Amniotic stem cell (primary cell): ENCODE measurements at regions not wholly inside any gene's neighbourhood (a gene's known extent, or its start where the extent isn't known, plus 50 kb on each side); places are given as distances from the start of the nearest gene placed in this dataset.
"Not testable (repeated sequence)": the region's sequence is repeated elsewhere in the genome, so short reads cannot be mapped to it uniquely, and the experiment has no call there.

Experiments used
- DNase-seq: peaks from one replicate; lab custom pipeline; 2025; lab: John Stamatoyannopoulos, UW

DNA sequence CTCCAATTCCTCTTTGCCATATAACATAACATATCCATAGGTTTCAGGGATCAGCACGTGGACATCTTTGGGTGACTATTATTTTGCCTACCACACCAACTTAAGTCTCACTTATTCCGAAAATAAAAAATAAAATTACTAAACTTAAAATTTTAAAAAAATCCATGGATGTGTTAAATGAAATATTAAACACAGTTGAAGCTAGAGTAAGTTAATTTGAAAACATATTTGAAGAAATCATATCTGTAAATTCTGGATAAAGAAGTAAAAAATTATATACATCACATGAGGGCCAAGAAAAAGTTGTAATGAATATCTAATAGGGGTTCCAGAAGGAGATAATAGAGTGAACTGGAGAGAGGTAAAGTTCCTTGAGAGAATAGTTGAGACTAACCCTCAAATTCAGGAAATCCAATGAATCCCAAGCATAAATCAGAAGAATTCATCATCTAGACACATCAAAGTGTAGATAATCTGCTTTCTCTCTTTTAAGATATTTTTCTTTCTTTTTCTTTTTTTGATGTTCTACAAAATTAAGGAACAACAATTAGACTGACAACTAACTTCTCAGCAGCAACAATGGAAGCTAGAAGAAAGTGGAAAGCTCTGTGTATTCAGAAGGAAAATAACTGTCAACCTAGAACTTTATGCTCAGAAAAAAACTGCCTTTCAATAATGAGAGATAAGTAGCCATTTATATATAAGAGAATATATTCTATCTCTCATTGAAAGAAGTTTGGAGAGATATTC, 147.4 kb downstream of the ABHD5 start:
- DNase-seq = no peak

DNA sequence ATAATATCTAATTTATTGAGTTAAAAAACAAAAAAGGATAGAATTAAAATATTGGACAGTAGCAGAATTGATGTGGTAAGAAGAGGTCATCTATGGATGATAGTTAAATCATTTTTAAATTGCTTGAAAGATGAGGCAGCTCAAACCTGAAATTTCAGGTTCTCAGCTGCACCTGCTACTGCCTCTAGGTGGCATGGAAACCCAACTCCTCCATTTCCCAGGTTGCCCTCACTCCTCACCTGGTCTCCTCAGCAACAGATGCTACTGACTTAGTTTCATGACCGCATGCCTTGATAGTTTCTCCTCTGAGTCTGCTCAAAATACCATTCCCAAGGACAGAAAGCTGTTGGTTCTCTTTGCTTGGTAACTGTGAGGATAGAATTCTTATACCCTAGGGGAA, 148.1 kb downstream of the ABHD5 start:
- DNase-seq = no peak

DNA sequence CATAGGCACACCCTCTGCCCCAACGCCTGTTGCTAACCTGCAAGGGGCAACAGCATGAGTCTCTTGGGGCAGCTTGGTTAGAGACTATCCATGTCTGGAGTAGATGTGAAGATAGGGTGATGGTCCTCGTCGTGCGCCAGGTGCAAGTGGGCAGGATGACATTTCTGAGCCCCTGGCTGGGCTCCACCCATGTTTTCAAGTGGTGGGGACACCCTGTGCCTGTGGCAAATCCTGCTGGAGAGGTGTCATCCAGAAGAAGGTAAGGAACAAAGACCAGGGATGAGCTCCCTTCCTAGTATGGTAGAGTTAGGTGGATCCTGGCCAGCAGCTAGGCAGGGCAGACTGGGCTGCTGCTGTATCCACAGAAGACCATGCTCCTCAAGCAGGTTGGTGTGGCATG, 152.6 kb downstream of the ABHD5 start:
- no peak for DNase-seq

DNA sequence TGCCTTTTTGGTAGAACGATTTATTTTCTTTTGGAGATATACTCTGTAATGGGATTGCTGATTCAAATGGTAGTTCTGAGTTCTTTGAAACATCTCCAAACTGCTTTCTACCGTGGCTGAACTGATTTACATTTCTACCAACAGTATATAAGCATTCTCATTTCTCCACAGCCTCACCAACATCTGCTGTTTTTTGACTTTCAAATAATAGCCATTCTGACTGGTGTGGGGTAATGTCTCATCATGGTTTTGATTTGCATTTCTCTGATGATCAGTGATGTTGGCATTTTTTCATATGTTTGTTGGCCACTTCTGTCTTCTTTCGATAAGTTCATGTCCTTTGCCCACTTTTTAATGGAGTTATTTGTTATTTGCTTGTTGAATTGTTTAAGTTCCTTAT, 154.0 kb downstream of the ABHD5 start:
- no peak for DNase-seq

DNA sequence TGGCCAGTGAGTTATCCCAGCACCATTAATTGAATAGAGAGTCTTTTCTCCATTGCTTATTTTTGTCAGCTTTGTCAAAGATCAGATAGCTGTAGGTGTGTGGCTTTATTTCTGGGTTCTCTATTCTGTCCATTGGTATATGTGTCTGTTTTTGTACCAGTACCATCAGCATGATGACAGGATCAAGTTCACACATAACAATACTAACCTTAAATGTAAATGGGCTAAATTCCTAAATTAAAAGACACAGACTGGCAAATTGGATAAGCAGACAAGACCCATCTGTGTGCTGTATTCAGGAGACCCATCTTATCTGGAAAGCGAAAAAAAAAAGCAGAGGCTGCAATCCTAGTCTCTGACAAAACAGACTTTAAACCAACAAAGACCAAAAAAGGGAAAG, 154.8 kb downstream of the ABHD5 start:
- DNase-seq = not testable (repeated sequence)

DNA sequence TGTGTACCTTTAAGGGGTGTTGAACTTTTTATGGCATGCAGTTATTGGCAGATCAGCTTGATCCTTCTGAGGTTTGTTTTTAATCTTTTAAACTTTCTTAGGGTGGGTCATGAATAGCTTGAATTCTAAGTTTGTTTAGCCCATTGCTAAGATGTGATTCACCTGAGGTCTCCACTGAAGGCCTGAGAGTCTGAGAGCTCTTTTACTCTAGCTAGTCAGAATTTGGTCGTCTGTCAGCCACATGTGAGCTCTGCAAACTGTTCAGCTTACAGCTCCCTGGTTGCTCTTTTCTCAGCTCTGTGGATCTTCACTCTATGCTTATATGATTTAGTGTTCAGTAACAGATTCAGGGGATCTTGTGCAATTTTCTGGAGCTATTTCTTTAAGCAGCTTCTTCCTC, 161.3 kb downstream of the ABHD5 start:
- DNase-seq = peak; percentile 44

DNA sequence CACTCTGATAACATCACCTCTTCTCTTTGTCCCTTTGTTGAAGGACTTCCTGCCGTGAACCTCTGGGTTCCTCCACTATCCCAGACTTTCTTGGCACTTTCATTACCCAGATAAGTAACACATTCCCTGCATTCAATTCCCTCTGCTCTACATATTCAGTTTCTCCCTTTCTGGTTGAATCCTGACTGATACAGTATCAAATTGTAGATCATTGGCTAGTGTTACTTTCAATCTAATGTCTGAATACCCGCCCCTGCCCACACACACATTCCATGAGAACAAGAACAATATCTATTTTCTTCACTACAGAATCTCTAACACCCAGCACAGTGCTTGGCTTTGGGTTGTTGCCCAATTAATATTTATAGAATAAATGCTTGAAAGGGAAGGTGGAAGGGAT, 163.5 kb downstream of the ABHD5 start:
- no peak for DNase-seq

DNA sequence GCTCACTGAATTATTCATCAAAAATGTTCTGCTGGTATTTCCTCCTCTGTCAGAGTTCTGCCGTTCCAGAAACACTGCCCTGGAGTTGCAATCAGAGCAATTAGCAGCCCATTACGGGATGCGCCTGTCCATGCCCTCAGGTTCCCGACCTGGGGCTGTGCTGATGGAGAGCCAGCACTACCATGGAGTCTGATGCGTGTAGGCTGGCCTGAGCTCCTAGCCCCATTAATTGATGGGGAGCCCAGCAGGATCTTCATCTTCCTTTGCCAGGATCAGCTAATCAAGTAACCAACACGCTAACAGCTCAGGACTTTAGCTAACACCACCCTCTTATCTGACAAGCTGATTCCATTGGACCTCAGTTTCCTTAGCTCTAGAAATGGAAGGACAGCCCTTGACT, 164.2 kb downstream of the ABHD5 start:
- DNase-seq = no peak

DNA sequence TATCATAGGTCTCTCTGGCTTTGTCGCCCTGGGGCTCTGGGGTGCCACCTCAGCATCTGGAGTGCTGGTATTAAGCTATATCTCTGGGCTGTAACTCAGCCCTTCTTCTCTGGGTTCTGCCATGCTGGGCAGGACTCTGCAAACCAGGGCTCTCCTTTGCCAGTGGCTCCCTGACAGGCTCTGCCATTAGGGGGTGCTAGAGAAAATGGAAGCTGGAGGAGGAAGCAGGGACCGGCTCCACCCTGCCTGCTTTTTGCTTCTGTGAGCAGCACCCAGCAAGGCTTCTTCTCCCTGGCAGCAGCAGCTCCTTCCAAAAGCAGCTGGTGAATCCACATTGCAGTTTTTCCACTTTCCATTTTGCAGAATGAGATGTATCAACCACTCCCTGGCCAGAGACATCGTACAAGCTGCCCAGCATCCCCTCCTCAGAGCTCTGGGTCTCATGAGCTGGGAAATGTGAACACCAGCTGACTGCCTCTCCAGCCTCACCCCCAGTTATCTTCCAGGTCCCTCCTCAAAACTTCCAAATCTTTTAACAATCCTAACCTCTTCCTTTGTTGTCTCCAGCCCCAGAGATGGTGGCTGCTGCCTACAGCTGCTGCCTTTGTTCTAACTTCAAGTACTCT, 165.0 kb downstream of the ABHD5 start:
- peak; percentile 26 for DNase-seq

DNA sequence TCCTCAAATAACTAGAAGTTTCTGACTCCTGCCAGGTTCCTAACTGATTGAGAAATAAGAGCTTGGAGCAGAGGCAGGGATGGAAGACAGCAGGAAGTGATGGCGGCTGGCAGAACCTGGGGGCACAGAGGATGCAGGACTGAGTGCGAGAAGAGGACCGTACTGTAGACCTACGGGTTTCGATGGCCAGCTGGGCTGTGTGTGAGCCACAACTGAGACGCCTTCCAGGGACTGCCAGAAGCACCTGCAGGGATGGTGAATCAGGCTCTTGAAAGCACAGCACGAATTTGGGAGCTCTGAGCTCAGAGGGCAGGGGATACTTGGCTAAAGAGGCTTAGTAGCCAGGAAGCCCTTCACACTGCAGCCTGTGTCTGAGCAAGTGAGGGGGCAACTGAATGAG, 165.6 kb downstream of the ABHD5 start:
- DNase-seq = no peak

DNA sequence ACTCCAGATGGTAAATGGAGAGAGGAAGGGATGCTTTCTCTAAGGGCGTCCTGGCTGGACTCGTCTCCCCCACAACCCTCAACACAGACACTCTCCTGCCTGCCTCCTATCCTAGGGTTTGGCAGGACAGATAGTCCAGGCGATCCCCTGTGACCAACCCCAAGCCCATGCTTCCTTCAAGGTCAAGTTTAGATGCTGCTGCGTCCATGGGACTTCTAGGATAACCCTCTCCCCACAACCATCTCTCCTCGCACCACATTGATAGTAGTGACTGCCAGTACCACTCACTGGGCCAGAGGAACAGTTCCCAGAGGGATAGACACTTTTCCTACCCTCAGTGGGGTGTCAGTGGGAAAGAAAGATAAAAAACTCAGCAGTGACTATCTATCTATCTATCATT, 166.0 kb downstream of the ABHD5 start:
- no peak for DNase-seq

DNA sequence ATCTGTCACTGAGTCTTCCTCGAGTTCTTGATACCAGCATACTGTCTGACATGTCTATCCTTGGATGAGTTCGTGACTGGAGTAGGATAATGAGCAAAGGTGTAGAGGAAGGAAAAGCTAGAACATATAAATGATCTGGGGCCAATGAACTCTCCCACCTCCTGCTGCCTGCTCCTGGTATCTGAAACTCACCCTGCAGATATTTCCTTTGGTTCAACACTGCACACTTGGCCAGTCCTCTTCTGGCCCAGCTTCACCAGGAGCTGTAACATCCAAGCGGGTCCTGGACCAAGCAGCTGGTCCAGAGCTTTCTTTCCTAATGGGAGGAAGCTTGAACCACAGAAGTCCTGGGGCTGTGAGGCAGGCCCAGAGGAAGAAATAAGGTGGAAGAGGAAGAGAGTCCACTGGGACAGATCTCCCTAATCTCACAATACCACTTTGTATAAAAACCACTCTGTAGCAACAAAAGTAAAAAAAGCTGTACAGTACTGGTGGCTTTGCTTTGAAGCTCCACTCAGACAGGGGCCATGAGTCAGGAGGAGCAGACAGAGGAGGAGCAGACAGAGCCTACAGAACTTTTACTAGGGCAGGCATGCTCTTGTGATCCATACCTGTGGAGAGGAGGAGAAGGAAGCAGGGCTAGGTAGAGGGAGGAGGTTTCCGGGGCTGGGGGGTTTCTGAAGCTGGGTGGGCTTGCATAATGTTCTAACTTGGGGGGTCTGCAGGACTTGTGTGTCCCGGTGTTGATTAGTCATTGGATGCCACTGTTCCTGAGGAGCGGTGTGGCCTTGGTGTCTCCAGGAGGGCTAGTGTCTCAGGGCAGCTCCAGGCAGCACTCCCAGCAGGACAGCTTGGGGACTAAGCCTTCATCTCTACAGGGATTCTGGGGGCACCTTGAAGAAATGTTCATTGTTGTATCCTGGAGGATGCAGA, 166.9 kb downstream of the ABHD5 start:
- DNase-seq = no peak

DNA sequence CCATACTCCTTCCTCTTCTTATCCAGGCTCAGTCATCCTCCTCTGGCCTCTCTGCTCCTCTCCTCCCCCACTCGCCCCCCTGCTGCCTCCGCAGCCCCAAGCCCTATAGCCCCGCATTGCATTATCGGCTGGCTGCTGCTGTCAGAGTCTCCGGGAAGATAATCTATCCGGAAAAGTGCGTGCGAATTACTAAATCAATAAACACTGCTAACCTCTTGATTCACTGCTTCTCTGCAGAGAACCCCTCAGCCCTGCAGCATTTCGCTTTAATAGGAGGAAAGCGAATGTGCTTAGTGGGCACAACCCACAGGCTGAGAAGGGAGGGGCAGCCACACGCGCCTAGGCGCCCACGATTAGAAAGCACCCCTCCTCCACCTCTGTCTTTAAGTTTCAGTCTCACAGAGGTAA, 167.6 kb downstream of the ABHD5 start:
- no peak for DNase-seq

DNA sequence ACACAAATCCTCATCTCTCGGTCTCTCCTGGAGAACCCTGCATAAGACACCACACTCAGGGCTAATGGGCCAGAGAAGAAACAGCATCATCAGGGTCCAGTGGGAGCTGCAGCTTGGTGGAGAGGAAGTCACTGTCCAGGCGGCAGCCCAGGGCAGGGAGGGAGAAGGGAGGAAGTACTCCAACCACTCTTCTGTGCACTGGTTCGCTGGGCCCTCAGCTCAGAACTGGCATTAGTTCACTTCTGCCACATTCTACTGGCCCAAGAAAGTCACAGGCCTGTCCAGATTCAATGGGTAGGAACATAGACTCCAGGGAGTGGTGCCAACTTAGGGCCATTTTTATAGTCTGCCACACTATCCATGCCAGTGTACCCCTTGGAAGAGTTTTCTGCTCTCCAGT, 169.0 kb downstream of the ABHD5 start:
- DNase-seq = no peak

DNA sequence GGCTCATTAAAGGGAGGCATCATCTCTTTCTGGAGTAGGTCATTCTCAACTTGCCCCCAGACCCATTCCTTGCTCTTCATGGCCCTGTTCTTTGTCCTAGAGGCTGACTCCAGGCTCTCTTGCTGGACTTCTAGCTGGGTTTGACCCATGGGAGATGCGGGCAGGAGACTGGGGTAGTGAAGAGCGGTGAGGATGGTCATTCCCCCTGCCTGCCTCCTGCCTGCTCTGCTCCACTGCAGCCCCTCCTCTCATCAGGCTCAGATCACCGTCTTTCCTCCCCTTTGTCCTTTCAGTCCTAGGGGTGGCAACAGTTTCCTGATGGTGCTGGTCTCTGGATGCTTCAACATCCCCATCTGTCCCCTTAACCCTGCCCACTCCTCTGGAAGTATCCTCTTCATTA, 170.9 kb downstream of the ABHD5 start:
- DNase-seq = no peak

DNA sequence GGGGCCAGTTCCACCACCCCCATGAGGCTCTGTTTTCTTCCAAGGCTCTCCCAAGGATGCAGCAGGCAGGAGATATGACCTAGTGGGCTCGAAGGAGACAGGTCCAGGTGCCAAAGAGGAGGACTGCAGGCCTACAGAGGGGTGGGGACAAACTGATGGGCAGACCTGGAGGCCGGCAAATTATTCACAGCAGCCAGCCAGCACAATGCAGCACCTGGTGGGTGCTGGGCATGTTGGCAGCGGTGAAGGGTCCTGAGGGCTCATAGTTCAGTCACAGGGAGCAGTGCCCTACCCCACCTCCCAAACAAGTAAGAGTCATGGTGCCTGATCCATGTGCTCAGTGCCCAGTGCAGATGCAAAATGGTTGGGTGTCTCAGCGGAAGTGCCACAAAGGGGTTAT, 171.7 kb downstream of the ABHD5 start:
- DNase-seq = no peak

DNA sequence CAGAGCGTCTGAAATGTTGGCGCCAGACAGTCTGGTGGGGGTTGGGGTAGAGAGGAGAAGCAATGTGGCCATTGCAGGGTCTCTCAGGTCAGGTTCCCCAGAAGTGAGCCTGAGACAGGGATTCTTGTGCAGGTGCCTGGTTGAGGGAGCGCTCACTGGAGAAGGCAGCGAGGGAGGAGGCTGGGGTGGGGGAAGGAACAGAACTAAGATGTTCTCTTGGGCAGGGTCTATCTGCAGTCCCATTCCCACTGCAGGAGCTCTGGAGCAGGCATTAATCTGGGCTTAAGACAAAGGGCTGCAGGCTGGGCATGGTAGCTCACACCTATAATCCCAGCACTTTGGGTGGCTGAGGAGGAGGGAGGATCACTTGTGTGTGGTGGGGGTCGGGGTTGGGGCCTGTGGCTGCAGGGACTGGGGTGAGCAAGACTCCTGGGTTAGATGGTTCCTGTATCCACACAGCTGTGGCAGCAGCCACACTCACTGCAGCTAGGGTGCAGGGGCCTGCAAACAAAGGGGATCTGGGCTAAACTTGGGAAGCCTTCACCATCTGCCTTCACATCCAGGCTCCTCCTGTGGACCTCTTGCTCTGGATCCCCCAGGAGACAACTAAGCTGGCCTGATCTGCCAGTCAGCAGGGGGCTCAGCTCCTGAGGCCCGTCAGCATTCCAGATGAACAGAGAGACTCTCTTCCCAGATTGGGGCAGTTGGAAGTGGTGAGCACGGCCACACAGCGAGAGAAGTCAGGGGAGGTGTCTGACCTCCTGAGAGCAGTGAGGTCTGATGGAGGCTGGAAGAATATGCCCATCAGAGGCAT, 172.5 kb downstream of the ABHD5 start:
- no peak for DNase-seq

DNA sequence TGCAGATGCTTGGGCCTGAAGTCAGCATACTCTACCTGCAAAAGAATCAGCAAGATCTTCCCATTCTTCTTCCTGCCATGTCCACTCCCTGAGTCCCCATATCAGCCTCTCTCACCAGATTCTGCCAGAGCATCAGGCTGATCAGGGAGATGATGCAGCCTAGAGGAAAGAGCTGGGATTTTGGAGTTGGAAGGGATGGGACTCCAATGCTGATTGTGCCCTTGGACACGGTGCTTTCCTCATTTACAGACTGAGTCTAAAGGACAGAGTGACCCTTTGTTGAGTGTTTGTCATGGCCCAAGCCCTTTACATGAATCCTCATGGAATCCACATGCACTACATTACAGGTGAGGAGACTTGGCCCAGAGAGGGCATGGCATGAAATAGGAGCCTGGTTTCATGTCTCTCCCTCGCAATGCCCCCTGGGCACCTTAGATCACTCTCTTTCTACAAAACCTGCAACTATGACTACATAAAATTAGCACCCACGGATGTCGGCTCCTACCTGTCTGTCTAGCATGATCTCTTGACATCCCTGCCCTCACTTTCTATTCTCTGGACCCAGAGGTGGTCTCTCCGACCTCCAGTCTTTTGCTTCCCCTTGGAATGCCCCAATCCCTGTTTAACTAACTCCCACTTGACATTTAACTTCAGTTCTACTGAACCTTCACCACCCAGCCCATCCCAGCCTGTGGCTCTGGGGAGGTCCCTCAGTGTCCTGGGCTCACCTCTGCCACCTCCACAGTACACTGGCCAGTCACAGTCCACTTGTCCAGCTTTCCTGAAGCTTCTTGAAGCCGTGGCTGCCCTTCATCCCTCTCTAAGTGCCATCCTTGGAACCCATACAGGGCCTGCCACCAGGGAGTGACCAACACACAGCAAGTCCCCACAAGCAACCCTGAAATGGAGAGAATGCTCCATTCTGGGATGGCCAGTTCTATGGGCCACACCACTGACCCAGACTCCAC, 173.5 kb downstream of the ABHD5 start:
- no peak for DNase-seq

DNA sequence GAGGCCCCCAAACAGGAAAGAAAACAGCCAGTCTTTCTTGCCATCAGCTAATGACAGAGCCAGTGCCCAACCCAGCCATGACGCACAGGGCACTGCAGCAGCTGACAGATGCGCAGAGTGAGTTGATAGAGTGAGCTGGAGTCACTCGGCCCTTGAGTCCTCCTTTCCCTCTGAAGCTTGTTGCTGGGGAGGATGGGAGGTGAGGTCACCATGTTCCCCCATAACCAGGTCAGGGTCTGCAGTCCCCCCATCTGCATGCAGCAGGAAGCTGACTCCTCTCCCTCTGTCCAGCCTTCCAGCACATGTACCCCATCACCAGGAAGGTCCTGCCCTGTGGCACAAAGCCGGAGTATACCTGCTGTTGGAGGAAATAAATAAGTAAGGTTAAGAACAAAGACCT, 174.6 kb downstream of the ABHD5 start:
- DNase-seq = no peak

DNA sequence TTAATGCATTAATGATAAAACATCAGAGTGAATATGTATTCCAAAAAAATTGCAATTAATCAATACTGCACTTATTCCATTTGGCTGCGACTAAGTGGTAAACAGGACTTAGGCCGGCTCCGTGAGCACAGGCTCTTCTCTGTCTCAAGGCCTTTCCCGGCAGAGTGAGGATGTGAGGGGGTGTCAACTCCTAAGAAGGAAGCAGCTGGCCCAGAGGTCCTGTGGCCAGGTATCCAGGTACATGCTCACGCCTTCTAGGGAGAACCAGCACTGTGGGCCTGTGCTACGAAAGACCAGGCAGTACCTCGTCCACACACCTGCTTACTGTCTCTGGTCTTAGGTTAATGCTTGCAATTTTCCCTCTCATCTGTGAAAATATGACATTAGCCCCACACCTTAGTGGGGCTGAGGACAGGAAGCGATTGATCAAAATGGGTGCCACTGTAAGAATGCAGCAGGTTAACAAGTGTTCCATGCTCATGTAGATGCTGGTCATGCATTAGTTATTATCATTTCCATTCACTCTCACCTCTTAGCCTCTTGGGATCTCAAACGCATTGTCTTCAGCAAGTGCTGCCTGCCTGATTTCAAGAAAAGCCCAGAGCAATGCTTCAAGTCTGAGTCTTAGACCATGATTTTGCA, 175.3 kb downstream of the ABHD5 start:
- DNase-seq = no peak
